SW 1271 (cell line): ENCODE measurements at regions not wholly inside any gene's neighbourhood (a gene's known extent, or its start where the extent isn't known, plus 50 kb on each side); places are given as distances from the start of the nearest gene placed in this dataset.
"Not testable (repeated sequence)": the region's sequence is repeated elsewhere in the genome, so short reads cannot be mapped to it uniquely, and the experiment has no call there.

ENCODE experiments used
- DNase-seq, 2 experiments: peaks; one replicate each; lab custom pipeline; 2025; lab: John Stamatoyannopoulos, UW

GRCh38 chr5:111819028-111819427, 62.0 kb upstream of the NREP start:
- not testable (repeated sequence) for DNase-seq

DNA sequence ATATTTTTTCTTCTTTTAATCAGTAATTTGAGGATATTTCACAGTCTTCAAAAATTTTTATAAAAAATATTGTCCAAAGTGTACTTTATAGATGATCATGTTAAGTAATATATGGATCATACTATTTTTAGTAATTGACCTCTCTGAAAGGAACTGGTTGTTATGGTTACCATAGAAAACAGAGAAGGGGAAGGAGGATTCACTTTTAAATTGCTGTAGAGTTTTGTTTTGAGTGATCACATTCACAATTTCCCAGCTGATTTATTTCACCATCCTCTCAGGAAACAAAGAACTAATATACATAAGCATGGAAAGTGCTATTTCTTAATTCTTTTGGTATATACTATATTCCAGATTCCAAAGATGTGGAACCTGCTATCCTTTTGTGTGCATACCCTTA, 56.5 kb upstream of the NREP start:
- no peak for DNase-seq

DNA sequence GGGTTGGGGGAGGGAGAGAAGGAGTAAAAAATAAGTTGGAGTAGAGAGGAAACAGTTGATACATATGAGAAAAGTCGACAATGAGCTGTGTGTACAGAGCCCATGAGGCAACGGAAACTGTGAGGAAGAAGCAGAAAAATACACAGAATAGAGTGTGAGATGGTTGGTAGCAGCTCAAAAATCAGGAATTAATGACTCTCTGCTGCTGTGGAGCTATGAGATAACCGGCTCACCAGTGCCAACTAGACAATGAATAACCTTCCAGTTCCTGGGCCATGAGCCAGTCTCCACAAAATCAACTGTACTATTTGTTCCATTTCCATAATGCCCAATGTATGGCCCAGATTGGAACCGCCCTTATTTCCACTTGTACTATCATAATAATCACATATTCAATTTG, 53.1 kb upstream of the NREP start:
- no peak for DNase-seq
